ENCODE measurements at regions not wholly inside any gene's neighbourhood (a gene's known extent, or its start where the extent isn't known, plus 50 kb on each side); places are given as distances from the start of the nearest gene placed in this dataset.
A peak's percentile ranks its signal among the peaks of the same experiment; 100 is the strongest.
"Not testable (repeated sequence)": the region's sequence is repeated elsewhere in the genome, so short reads cannot be mapped to it uniquely, and the experiment has no call there.

DNA sequence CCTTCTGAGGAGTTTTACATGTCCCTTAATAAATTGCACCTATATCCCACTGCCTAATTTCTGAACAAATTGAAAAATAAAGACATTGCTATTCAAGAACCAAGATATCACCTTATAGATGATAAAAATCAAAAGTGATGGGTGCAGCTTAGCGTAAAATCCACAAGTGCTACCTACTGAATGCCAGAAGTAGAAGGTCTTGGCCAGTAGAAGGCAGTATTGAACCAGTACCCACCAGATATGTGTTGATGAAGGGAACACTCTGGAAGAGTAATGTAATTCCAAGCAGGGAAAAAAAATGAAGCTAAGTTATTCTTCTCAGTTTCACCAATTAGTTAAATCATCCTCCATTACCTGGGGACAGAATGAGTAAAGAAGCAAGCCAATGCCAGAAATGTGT lies 125.5 kb downstream of the ZFY start:
- H2AFZ ChIP-seq (ENCODE audit: low read length); H4K5ac ChIP-seq (ENCODE audit: insufficient read length, low read depth, low read length); H3K36me3 ChIP-seq (ENCODE audit: control insufficient read depth in 2 of 4, insufficient read depth in 4 of 4, low read length in 3 of 4); H3K79me1 ChIP-seq (ENCODE audit: low read depth, low read length); H3K79me2 ChIP-seq (ENCODE audit: control insufficient read depth in 1 of 2, insufficient read depth in 2 of 2, low read length in 2 of 2); H3K4ac ChIP-seq (replicated peaks; ENCODE audit: insufficient read length, low read depth, low read length); H3K18ac ChIP-seq (ENCODE audit: extremely low read depth, low read length); H3K4me3 ChIP-seq (ENCODE audit: extremely low read depth in 1 of 4, insufficient read depth in 2 of 4, low read depth in 3 of 4, low read length in 4 of 4); H3K4me1 ChIP-seq (replicated peaks in 1 of 4; ENCODE audit: control insufficient read depth in 3 of 4, insufficient read depth in 4 of 4, low read length in 3 of 4); H2BK20ac ChIP-seq (ENCODE audit: low read length); H3K23me2 ChIP-seq (ENCODE audit: low read depth, low read length); H3K9me3 ChIP-seq (ENCODE audit: insufficient read depth in 2 of 2, low read depth in 1 of 2, low read length in 1 of 2); H4K20me1 ChIP-seq (replicated peaks in 1 of 2; ENCODE audit: control insufficient read depth in 1 of 2, insufficient read depth in 2 of 2, low read length in 2 of 2); H3K27me3 ChIP-seq (replicated peaks in 1 of 4; ENCODE audit: control insufficient read depth in 3 of 4, extremely low read depth in 1 of 4, insufficient read depth in 3 of 4, low read length in 3 of 4); H2AK5ac ChIP-seq (ENCODE audit: low read depth, low read length); H4K8ac ChIP-seq (ENCODE audit: extremely low read depth, insufficient read depth, low read length); H2BK5ac ChIP-seq (ENCODE audit: low read depth, low read length); H3K56ac ChIP-seq (replicated peaks; ENCODE audit: insufficient read length, low read depth, low read length); H3K27ac ChIP-seq (ENCODE audit: low read depth, low read length); H4K91ac ChIP-seq (replicated peaks; ENCODE audit: insufficient read length, low read length); H2BK120ac ChIP-seq (replicated peaks; ENCODE audit: low read depth, low read length); H3K4me2 ChIP-seq (ENCODE audit: insufficient read depth in 1 of 2, low read depth in 2 of 2, low read length in 2 of 2); DNase-seq (ENCODE audit: low read depth in 1 of 2, low spot score in 2 of 2); H2BK15ac ChIP-seq (ENCODE audit: low read length); POLR2A ChIA-PET (ENCODE audit: partially characterized antibody); H3K9ac ChIP-seq (replicated peaks in 1 of 4; ENCODE audit: extremely low read depth in 1 of 4, low read depth in 3 of 4, low read length in 3 of 4); H2BK12ac ChIP-seq (ENCODE audit: low read depth, low read length); H3K23ac ChIP-seq (ENCODE audit: insufficient read length); CTCF ChIA-PET (ENCODE audit: partially characterized antibody); H3K14ac ChIP-seq (ENCODE audit: insufficient read length): not testable (repeated sequence)
- TF ChIP-seq, protein P1, sequence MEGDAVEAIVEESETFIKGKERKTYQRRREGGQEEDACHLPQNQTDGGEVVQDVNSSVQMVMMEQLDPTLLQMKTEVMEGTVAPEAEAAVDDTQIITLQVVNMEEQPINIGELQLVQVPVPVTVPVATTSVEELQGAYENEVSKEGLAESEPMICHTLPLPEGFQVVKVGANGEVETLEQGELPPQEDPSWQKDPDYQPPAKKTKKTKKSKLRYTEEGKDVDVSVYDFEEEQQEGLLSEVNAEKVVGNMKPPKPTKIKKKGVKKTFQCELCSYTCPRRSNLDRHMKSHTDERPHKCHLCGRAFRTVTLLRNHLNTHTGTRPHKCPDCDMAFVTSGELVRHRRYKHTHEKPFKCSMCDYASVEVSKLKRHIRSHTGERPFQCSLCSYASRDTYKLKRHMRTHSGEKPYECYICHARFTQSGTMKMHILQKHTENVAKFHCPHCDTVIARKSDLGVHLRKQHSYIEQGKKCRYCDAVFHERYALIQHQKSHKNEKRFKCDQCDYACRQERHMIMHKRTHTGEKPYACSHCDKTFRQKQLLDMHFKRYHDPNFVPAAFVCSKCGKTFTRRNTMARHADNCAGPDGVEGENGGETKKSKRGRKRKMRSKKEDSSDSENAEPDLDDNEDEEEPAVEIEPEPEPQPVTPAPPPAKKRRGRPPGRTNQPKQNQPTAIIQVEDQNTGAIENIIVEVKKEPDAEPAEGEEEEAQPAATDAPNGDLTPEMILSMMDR (IDR thresholded peaks at IDR 0.05; ENCODE audit: control extremely low read depth in 1 of 3, insufficient read depth in 1 of 3, low read depth in 1 of 3, low read length in 3 of 3) = peak in 2 of 3 experiments; percentile 19 to 46; a peak in 2 of 4 replicates
- TF ChIP-seq RAD21 (IDR thresholded peaks at IDR 0.05 in 1 of 2, conservative IDR thresholded peaks at IDR 0.05 in 1 of 2; ENCODE audit: low read depth in 2 of 2, low read length in 2 of 2) = peak; percentile 58 to 66
- peak; percentile 60 for FAIRE-seq
- WGBS, 2 experiments (ENCODE audit: extremely low coverage in 1 of 2, insufficient coverage in 1 of 2, insufficient read length in 1 of 2, insufficient replicate concordance in 2 of 2, low coverage in 1 of 2, low lambda C conversion rate in 2 of 2, missing lambda C conversion rate in 1 of 2) = 100% methylated on average over 1 of the region's 1 CpG; no CpG with 5 or more reads in 1 of the 2 experiments

Data from H1 (cell line).